ENCODE measurements at regions not wholly inside any gene's neighbourhood (a gene's known extent, or its start where the extent isn't known, plus 50 kb on each side); places are given as distances from the start of the nearest gene placed in this dataset.
"Not testable (repeated sequence)": the region's sequence is repeated elsewhere in the genome, so short reads cannot be mapped to it uniquely, and the experiment has no call there.

DNA sequence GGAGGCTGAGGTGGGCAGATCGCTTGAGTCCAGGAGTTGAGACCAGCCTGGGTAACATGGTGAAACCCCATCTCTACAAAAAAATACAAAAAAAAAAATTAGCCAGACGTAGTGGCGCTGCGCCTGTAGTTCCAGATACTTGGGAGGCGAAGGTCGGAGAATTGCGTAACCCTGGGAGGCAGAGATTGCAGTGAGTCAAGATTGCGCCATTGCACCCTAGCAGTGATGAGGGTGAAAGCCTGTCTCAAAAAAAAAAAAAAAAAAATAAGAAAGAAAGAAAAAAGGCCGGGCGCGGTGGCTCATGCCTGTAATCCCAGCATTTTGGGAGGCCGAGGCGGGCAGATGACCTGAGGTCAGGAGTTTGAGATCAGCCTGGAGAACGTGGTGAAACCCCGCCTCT lies 85.3 kb upstream of the XIST start (continued):
- TF ChIP-seq, protein P1, sequence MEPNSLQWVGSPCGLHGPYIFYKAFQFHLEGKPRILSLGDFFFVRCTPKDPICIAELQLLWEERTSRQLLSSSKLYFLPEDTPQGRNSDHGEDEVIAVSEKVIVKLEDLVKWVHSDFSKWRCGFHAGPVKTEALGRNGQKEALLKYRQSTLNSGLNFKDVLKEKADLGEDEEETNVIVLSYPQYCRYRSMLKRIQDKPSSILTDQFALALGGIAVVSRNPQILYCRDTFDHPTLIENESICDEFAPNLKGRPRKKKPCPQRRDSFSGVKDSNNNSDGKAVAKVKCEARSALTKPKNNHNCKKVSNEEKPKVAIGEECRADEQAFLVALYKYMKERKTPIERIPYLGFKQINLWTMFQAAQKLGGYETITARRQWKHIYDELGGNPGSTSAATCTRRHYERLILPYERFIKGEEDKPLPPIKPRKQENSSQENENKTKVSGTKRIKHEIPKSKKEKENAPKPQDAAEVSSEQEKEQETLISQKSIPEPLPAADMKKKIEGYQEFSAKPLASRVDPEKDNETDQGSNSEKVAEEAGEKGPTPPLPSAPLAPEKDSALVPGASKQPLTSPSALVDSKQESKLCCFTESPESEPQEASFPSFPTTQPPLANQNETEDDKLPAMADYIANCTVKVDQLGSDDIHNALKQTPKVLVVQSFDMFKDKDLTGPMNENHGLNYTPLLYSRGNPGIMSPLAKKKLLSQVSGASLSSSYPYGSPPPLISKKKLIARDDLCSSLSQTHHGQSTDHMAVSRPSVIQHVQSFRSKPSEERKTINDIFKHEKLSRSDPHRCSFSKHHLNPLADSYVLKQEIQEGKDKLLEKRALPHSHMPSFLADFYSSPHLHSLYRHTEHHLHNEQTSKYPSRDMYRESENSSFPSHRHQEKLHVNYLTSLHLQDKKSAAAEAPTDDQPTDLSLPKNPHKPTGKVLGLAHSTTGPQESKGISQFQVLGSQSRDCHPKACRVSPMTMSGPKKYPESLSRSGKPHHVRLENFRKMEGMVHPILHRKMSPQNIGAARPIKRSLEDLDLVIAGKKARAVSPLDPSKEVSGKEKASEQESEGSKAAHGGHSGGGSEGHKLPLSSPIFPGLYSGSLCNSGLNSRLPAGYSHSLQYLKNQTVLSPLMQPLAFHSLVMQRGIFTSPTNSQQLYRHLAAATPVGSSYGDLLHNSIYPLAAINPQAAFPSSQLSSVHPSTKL (CRISPR knock-in tag; IDR thresholded peaks at IDR 0.05), result peak; percentile 57
- TF ChIP-seq NCOR1 (IDR thresholded peaks at IDR 0.05; ENCODE audit: borderline replicate concordance, low read length), result 0 out of 2 replicates have a peak, but pooled peaks have one; percentile 21
- TF ChIP-seq SOX13 (IDR thresholded peaks at IDR 0.05); NR2F6 (IDR thresholded peaks at IDR 0.05); EP300 (CRISPR knock-in tag; IDR thresholded peaks at IDR 0.05; ENCODE audit: borderline replicate concordance): not testable (repeated sequence)
- TF ChIP-seq SOX13 (CRISPR knock-in tag; conservative IDR thresholded peaks at IDR 0.05 in 1 of 2, IDR thresholded peaks at IDR 0.05 in 1 of 2), result peak in 1 of 2 experiments; percentile 14; a peak in 1 of 4 replicates
- TF ChIP-seq CBX5 (CRISPR knock-in tag; IDR thresholded peaks at IDR 0.05; ENCODE audit: borderline replicate concordance), result peak; percentile 53; the same call in 1 of the 2 replicates
- peak; percentile 40; the same call in 1 of the 2 replicates for TF ChIP-seq GATAD2A (CRISPR knock-in tag; IDR thresholded peaks at IDR 0.05)
- TF ChIP-seq CEBPG (CRISPR knock-in tag; IDR thresholded peaks at IDR 0.05), result peak; percentile 97
- TF ChIP-seq, protein P2, sequence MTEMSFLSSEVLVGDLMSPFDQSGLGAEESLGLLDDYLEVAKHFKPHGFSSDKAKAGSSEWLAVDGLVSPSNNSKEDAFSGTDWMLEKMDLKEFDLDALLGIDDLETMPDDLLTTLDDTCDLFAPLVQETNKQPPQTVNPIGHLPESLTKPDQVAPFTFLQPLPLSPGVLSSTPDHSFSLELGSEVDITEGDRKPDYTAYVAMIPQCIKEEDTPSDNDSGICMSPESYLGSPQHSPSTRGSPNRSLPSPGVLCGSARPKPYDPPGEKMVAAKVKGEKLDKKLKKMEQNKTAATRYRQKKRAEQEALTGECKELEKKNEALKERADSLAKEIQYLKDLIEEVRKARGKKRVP (CRISPR knock-in tag; IDR thresholded peaks at IDR 0.05), result peak in 1 of 2 experiments; percentile 69; a peak in 2 of 4 replicates
- TF ChIP-seq HMG20B (CRISPR knock-in tag; conservative IDR thresholded peaks at IDR 0.05), result peak; percentile 56; the same call in 1 of the 2 replicates
- TF ChIP-seq, protein P3, sequence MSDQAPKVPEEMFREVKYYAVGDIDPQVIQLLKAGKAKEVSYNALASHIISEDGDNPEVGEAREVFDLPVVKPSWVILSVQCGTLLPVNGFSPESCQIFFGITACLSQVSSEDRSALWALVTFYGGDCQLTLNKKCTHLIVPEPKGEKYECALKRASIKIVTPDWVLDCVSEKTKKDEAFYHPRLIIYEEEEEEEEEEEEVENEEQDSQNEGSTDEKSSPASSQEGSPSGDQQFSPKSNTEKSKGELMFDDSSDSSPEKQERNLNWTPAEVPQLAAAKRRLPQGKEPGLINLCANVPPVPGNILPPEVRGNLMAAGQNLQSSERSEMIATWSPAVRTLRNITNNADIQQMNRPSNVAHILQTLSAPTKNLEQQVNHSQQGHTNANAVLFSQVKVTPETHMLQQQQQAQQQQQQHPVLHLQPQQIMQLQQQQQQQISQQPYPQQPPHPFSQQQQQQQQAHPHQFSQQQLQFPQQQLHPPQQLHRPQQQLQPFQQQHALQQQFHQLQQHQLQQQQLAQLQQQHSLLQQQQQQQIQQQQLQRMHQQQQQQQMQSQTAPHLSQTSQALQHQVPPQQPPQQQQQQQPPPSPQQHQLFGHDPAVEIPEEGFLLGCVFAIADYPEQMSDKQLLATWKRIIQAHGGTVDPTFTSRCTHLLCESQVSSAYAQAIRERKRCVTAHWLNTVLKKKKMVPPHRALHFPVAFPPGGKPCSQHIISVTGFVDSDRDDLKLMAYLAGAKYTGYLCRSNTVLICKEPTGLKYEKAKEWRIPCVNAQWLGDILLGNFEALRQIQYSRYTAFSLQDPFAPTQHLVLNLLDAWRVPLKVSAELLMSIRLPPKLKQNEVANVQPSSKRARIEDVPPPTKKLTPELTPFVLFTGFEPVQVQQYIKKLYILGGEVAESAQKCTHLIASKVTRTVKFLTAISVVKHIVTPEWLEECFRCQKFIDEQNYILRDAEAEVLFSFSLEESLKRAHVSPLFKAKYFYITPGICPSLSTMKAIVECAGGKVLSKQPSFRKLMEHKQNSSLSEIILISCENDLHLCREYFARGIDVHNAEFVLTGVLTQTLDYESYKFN (CRISPR knock-in tag; conservative IDR thresholded peaks at IDR 0.05), result 0 out of 2 replicates have a peak, but pooled peaks have one; percentile 22
- TF ChIP-seq, protein P4, sequence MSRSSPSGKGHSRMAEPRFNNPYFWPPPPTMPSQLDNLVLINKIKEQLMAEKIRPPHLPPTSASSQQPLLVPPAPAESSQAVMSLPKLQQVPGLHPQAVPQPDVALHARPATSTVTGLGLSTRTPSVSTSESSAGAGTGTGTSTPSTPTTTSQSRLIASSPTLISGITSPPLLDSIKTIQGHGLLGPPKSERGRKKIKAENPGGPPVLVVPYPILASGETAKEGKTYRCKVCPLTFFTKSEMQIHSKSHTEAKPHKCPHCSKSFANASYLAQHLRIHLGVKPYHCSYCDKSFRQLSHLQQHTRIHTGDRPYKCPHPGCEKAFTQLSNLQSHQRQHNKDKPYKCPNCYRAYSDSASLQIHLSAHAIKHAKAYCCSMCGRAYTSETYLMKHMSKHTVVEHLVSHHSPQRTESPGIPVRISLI (CRISPR knock-in tag; IDR thresholded peaks at IDR 0.05; ENCODE audit: borderline replicate concordance), result peak; percentile 89
- peak; percentile 27; the same call in 1 of the 2 replicates for TF ChIP-seq NR2F6 (CRISPR knock-in tag; IDR thresholded peaks at IDR 0.05)
- TF ChIP-seq ISL2 (CRISPR knock-in tag; IDR thresholded peaks at IDR 0.05), result 0 out of 2 replicates have a peak, but pooled peaks have one; percentile 40
- TF ChIP-seq TBL1XR1 (IDR thresholded peaks at IDR 0.05; ENCODE audit: borderline replicate concordance, low read length, partially characterized antibody), result peak; percentile 83
- TF ChIP-seq HDAC1 (CRISPR knock-in tag; IDR thresholded peaks at IDR 0.05), result 0 out of 2 replicates have a peak, but pooled peaks have one; percentile 23
- TF ChIP-seq, protein P5, sequence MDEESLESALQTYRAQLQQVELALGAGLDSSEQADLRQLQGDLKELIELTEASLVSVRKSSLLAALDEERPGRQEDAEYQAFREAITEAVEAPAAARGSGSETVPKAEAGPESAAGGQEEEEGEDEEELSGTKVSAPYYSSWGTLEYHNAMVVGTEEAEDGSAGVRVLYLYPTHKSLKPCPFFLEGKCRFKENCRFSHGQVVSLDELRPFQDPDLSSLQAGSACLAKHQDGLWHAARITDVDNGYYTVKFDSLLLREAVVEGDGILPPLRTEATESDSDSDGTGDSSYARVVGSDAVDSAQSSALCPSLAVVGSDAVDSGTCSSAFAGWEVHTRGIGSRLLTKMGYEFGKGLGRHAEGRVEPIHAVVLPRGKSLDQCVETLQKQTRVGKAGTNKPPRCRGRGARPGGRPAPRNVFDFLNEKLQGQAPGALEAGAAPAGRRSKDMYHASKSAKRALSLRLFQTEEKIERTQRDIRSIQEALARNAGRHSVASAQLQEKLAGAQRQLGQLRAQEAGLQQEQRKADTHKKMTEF (CRISPR knock-in tag; IDR thresholded peaks at IDR 0.05), result peak; percentile 36; the same call in 1 of the 2 replicates
- TF ChIP-seq EP300 (IDR thresholded peaks at IDR 0.05; ENCODE audit: low read depth in 2 of 2, low read length in 2 of 2), result peak; percentile 49; a peak in 1 of 4 replicates
